ENCODE measurements at regions not wholly inside any gene's neighbourhood (a gene's known extent, or its start where the extent isn't known, plus 50 kb on each side); places are given as distances from the start of the nearest gene placed in this dataset.

DNA sequence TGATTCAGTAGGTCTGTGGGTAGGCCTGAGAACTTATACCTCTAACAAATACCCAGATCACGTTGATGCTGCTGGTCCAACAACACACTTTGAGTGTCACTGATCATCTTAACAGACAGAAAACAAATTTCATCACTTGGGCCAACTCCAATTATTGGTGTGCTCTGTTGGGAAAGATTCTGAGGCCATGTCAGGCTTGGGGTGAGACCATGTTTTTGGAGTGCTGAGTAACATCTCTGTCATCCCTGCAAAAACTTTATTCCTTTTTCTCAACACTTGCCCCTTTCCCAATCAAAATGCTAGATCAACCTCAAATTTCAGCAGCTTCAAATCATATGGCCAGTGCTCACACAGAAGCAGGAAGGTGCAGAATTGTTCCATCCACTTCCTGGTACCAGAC is 108.8 kb upstream of the TENT5A start:
- Mint-ChIP-seq H3K27me3 (peaks cover 4% of the 10 kb centered on the region), H3K9me3 (peaks cover 7% of the 10 kb centered on the region), H3K36me3 (no peaks in the 10 kb centered on the region), H3K4me1 (no peaks in the 10 kb centered on the region), H3K27ac (no peak overlapping the region), H3K4me3 (no peak overlapping the region)

GRCh38 chr6:81859884-81860283 is 107.4 kb upstream of the TENT5A start:
- H3K27me3 Mint-ChIP-seq, result peaks cover 2% of the 10 kb centered on the region
- no peaks in the 10 kb centered on the region for H3K36me3 Mint-ChIP-seq
- H3K4me3 Mint-ChIP-seq, result no peak overlapping the region
- no peak overlapping the region for H3K27ac Mint-ChIP-seq
- peaks cover 7% of the 10 kb centered on the region for H3K9me3 Mint-ChIP-seq
- no peaks in the 10 kb centered on the region for H3K4me1 Mint-ChIP-seq

DNA sequence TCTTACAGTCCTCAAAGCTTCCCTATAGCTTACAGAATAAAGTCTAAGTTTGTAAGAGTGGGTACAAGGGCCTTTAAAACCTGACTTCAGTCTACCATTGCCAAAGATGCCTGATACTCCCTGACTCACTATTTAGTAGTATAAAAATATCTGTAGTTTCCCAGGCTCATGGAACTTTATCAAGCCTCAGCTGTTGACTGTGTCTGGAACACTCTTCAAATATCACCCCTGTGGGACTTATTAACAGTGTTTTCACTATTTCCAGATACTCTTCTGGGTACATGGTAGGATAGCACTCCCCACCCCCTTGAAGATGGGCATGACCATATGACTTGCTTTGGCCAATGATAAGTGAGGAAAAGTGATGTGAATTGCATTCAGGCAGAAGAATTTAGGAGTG is 105.3 kb upstream of the TENT5A start:
- no peaks in the 10 kb centered on the region for H3K4me1 Mint-ChIP-seq
- H3K27ac Mint-ChIP-seq, result no peak overlapping the region
- H3K4me3 Mint-ChIP-seq, result no peak overlapping the region
- no peaks in the 10 kb centered on the region for H3K36me3 Mint-ChIP-seq
- H3K27me3 Mint-ChIP-seq, result peaks cover 2% of the 10 kb centered on the region
- peaks cover 7% of the 10 kb centered on the region for H3K9me3 Mint-ChIP-seq

DNA sequence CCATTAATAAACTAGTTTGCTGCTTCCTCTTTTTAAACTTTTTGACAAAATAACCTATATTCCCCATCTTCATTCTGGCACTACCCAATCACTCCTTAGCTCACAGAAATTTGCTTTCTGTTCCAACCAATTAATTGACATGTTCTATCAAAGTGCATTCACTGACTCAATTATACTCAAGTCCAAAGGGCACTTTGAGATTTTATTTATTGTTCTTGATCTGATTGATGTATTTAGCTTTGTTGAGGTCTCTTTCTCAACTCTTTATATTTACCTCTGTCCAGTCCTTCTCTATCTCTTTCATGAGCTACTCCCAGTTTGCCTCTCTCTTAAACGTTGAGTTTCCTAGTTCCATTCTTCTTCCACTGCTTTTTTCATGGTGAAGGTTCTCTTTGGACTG is 104.4 kb upstream of the TENT5A start:
- Mint-ChIP-seq H3K27ac (no peak overlapping the region), H3K4me1 (no peaks in the 10 kb centered on the region), H3K27me3 (peaks cover 2% of the 10 kb centered on the region), H3K4me3 (no peak overlapping the region), H3K9me3 (peaks cover 7% of the 10 kb centered on the region), H3K36me3 (no peaks in the 10 kb centered on the region)

GRCh38 chr6:81854474-81854873 is 102.0 kb upstream of the TENT5A start:
- no peak overlapping the region for H3K4me3 Mint-ChIP-seq
- H3K27me3 Mint-ChIP-seq, result peaks cover 3% of the 10 kb centered on the region
- no peaks in the 10 kb centered on the region for H3K36me3 Mint-ChIP-seq
- no peaks in the 10 kb centered on the region for H3K4me1 Mint-ChIP-seq
- H3K9me3 Mint-ChIP-seq, result peaks cover 7% of the 10 kb centered on the region
- H3K27ac Mint-ChIP-seq, result no peak overlapping the region

DNA sequence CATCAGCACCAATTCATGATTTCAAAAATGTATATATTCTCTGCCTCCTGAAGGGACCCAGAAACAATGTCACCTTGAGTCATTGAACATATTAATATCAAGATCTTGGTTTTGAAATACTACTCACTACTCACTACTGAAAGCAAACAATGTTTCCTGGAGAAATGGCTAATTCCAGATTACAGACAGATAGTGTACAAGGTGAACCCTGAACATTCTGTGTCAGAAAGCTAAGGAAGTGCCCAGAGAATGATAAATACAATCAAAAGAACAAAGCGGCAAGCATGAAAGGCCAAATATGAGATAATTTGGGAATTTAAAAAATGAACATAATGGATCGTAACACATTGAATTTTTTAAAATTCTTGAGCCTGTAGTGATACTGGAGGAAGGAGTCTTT is 101.5 kb upstream of the TENT5A start:
- Mint-ChIP-seq H3K36me3 (no peaks in the 10 kb centered on the region), H3K27me3 (peaks cover 3% of the 10 kb centered on the region), H3K27ac (no peak overlapping the region)

DNA sequence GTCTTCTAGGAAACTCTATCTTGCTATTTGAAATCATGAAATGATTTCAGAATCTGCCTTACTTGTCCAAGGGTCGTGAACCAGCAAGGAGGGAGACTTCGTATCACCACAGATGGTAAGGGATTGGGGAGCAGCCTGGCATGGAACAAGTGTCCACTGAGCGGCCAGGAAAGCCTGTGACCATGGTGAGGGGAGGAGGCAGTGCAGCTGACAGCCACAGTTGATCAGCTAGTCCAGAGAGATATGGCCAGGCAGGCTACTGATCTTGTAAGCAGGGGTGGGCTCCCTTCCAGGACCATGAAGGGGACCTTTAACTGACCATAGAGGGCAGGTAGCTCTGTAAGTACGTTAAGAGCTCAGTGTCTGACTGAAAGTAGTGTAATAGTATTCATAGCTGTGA is 96.8 kb upstream of the TENT5A start:
- Mint-ChIP-seq H3K27me3 (peaks cover 3% of the 10 kb centered on the region), H3K9me3 (no peaks in the 10 kb centered on the region), H3K4me1 (no peaks in the 10 kb centered on the region), H3K27ac (no peak overlapping the region), H3K36me3 (no peaks in the 10 kb centered on the region), H3K4me3 (no peak overlapping the region)

More for the DNA sequence above, 101.5 kb upstream of the TENT5A start:
- peaks cover 7% of the 10 kb centered on the region for H3K9me3 Mint-ChIP-seq
- no peaks in the 10 kb centered on the region for H3K4me1 Mint-ChIP-seq
- no peak overlapping the region for H3K4me3 Mint-ChIP-seq

GRCh38 chr6:81847866-81848265 is 95.4 kb upstream of the TENT5A start:
- Mint-ChIP-seq H3K4me1 (no peaks in the 10 kb centered on the region), H3K9me3 (no peaks in the 10 kb centered on the region), H3K4me3 (no peak overlapping the region), H3K27me3 (peaks cover 3% of the 10 kb centered on the region), H3K27ac (no peak overlapping the region), H3K36me3 (no peaks in the 10 kb centered on the region)

- H3K36me3 Mint-ChIP-seq, result no peaks in the 10 kb centered on the region
- no peaks in the 10 kb centered on the region for H3K9me3 Mint-ChIP-seq
- H3K27ac Mint-ChIP-seq, result no peak overlapping the region
- no peaks in the 10 kb centered on the region for H3K27me3 Mint-ChIP-seq
- H3K4me1 Mint-ChIP-seq, result no peaks in the 10 kb centered on the region
- no peak overlapping the region for H3K4me3 Mint-ChIP-seq
These were observed 92.2 kb upstream of the TENT5A start for GRCh38 chr6:81844686-81845085.

DNA sequence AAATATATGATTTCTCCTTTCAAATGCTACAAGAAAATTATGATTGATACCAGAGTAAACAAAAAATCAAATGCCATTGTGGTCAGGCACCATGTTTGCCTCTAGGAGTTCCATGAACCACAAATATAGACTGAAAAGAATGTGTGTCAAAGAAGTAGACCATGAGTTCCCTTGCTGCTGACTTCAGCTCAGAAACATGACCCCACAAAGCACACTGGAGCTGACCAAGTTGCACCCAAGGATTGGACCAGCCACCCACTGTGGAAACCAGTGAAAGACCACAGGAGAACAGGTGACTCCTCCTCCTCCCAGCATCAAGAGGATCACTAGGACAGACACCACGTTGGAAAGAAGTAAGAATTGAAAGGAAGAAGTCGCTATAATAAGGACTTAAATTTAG is 90.8 kb upstream of the TENT5A start:
- Mint-ChIP-seq H3K27ac (peak overlapping the region; percentile 64), H3K4me3 (no peak overlapping the region), H3K36me3 (no peaks in the 10 kb centered on the region), H3K4me1 (no peaks in the 10 kb centered on the region), H3K9me3 (no peaks in the 10 kb centered on the region), H3K27me3 (no peaks in the 10 kb centered on the region)

DNA sequence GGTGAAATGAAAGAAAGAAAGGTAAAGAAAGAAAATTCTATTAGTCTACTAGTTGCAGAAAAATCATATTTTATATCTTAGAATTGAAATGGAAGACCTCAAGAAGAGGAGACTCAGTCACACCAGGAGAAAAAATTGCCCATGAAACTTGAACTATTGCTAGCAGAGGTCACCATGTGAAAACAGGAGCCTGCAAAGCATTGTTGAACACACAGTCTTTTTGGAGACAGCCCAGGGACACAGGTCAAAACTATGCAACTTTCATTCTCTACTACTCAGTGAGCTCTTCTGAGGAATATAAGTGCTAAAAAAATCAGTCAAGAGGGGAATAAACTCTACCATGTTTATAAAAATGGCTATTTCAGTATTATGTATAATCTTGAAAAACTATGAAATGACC is 89.8 kb upstream of the TENT5A start:
- H3K27me3 Mint-ChIP-seq, result no peaks in the 10 kb centered on the region
- H3K27ac Mint-ChIP-seq, result no peak overlapping the region
- no peaks in the 10 kb centered on the region for H3K36me3 Mint-ChIP-seq
- no peaks in the 10 kb centered on the region for H3K4me1 Mint-ChIP-seq
- no peaks in the 10 kb centered on the region for H3K9me3 Mint-ChIP-seq
- H3K4me3 Mint-ChIP-seq, result no peak overlapping the region

DNA sequence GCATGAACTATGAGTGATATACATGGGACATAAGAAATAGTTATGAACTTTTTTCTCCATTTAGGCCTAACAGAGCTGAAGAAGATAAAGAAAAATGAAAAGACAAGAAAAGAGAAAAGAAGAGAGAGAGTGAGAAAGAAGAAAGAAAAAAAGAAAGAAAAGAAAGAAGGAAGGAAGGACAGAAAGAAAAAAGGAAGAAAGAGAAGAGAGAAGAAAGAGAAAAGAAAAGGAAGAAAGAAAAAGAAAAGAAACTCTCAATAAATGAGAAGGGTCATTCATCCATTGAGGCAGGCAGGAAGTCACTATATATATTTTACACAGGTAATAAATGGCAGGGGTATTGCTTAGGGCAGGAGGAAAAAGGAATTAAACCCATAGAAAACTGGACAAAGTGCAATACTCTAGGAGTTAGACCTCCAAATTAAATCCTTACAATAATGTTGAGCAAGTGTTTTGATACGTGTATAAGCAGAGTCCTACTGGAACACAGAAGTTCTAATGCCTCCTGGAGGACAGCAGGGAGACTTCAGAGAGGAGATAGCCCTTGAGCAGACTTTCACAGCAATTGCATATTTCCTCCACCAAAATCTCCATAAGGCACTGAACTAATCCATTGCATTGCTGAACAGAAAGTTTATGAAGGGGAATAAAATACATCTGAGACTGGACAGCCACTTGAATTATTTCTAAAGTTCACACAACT is 86.4 kb upstream of the TENT5A start:
- H3K27ac Mint-ChIP-seq, result no peak overlapping the region
- no peaks in the 10 kb centered on the region for H3K9me3 Mint-ChIP-seq
- H3K4me3 Mint-ChIP-seq, result no peak overlapping the region
- H3K4me1 Mint-ChIP-seq, result no peaks in the 10 kb centered on the region
- no peaks in the 10 kb centered on the region for H3K36me3 Mint-ChIP-seq
- H3K27me3 Mint-ChIP-seq, result no peaks in the 10 kb centered on the region

GRCh38 chr6:81838031-81838430 is 85.5 kb upstream of the TENT5A start:
- Mint-ChIP-seq H3K27me3 (no peaks in the 10 kb centered on the region), H3K36me3 (no peaks in the 10 kb centered on the region), H3K4me1 (no peaks in the 10 kb centered on the region), H3K9me3 (no peaks in the 10 kb centered on the region), H3K4me3 (no peak overlapping the region), H3K27ac (no peak overlapping the region)

- no peaks in the 10 kb centered on the region for H3K9me3 Mint-ChIP-seq
- no peak overlapping the region for H3K27ac Mint-ChIP-seq
- no peak overlapping the region for H3K4me3 Mint-ChIP-seq
- H3K27me3 Mint-ChIP-seq, result no peaks in the 10 kb centered on the region
- H3K36me3 Mint-ChIP-seq, result no peaks in the 10 kb centered on the region
- H3K4me1 Mint-ChIP-seq, result no peaks in the 10 kb centered on the region
These were observed 81.7 kb upstream of the TENT5A start for GRCh38 chr6:81834141-81834681.

DNA sequence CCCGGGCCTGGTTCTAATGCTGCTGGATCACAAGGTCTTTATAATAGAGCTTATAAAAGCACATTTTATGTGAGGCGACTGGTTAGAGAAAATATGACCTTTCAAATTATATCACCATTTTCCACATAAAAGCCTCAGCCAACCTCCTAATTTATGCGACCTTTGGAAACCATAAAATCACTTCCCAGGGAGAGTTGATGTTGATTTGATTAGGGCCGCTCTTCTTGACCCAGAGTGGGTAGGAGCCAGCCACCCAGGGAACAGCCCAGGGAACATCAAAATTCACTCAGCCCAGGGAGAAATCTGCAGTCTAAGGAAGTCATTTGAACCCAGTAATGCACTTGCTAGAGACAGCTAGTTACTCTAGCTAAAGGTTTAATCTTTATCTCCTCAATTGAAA is 79.8 kb upstream of the TENT5A start:
- H3K36me3 Mint-ChIP-seq, result no peaks in the 10 kb centered on the region
- H3K4me1 Mint-ChIP-seq, result no peaks in the 10 kb centered on the region
- no peaks in the 10 kb centered on the region for H3K9me3 Mint-ChIP-seq
- no peaks in the 10 kb centered on the region for H3K27me3 Mint-ChIP-seq
- H3K4me3 Mint-ChIP-seq, result no peak overlapping the region
- H3K27ac Mint-ChIP-seq, result no peak overlapping the region

DNA sequence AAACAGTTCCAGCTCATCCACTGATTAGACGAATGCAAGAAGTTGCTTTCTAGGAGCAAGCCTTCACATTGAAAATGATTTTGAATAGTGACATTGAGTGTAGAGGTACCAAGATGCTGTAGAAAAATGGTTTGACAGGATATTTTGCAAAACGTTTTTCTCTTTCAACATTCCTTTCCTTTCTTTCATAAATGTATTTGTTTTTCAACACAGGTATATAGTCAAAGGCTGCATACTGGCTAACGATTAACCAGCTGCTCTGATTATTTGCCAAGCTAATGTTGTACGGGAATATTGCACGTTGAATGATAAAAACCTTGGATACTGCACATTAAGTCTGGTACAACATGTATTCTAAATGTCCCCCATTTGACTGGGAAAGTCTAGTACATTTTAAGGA is 78.8 kb upstream of the TENT5A start:
- Mint-ChIP-seq H3K4me1 (no peaks in the 10 kb centered on the region), H3K4me3 (no peak overlapping the region), H3K27ac (no peak overlapping the region), H3K27me3 (no peaks in the 10 kb centered on the region), H3K9me3 (peaks cover 5% of the 10 kb centered on the region), H3K36me3 (no peaks in the 10 kb centered on the region)

GRCh38 chr6:81826784-81827183 is 74.3 kb upstream of the TENT5A start:
- Mint-ChIP-seq H3K9me3 (peaks cover 18% of the 10 kb centered on the region), H3K4me1 (no peaks in the 10 kb centered on the region), H3K4me3 (no peak overlapping the region), H3K27ac (no peak overlapping the region), H3K36me3 (no peaks in the 10 kb centered on the region), H3K27me3 (no peaks in the 10 kb centered on the region)
